ENCODE measurements at regions not wholly inside any gene's neighbourhood (a gene's known extent, or its start where the extent isn't known, plus 50 kb on each side); places are given as distances from the start of the nearest gene placed in this dataset.

DNA sequence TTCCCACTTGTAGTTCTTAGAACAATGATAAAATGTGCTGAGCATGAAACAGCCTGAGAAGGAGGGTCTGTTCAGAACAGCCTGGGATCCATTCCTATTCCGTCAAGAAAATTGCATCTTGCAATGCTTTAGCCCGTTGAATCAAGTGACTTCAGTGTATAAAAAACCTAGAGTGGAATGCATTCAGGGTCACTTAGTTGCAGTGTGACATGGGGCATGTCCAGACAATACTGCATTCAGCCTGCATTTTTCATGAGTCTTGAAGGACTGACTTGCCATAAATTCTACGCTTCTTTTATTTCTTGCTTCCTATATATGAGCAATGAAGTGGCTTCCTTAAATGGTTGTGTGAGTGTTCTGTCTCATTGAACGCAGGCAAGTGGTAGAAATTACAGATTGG is 758.3 kb upstream of the COBL start:
- Histone ChIP-seq H3K9me3 (no peaks in the 10 kb centered on the region), H3K27me3 (no peaks in the 10 kb centered on the region), H3K4me1 (no peaks in the 10 kb centered on the region), H3K4me3 (replicated peaks in 1 of 3) (no peak overlapping the region), H3K36me3 (no peaks in the 10 kb centered on the region), H3K27ac (no peak overlapping the region)
- 45 to 47% methylated on average over 4 of the region's 4 CpGs for WGBS, 2 donors
- TF ChIP-seq POLR2A (IDR thresholded peaks at IDR 0.05) (no peak), CTCF (IDR thresholded peaks at IDR 0.05) (no peak)
- no peak for DNase-seq
- intact Hi-C loops (cut with DNase I): no loop called here

DNA sequence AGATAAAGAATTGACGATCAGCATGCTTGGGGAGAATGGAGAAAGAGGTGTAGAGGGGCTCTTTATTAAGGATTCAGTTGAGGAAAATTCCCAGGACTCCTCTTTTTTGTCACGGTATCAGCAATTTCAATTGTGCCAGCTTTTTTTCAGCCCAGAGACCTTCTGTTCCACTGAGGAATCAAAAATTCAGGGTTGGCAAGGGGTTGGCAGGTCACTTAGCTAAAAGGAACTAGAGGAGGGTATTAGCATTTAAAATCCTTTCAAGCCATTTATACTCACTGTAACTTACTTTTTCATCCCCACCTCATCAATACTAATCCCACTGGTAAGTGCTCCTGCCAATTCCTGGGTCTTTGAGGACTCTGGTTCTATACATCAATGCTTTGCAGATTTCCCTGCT is 757.5 kb upstream of the COBL start:
- intact Hi-C loops (cut with DNase I): no loop called here
- Histone ChIP-seq H3K4me1 (no peaks in the 10 kb centered on the region), H3K9me3 (no peaks in the 10 kb centered on the region), H3K27me3 (no peaks in the 10 kb centered on the region), H3K27ac (no peak overlapping the region), H3K4me3 (replicated peaks in 1 of 3) (no peak overlapping the region), H3K36me3 (no peaks in the 10 kb centered on the region)
- 78 to 90% methylated on average over 2 of the region's 2 CpGs for WGBS, 2 donors
- no peak for DNase-seq
- TF ChIP-seq POLR2A (IDR thresholded peaks at IDR 0.05) (no peak), CTCF (IDR thresholded peaks at IDR 0.05) (no peak)

DNA sequence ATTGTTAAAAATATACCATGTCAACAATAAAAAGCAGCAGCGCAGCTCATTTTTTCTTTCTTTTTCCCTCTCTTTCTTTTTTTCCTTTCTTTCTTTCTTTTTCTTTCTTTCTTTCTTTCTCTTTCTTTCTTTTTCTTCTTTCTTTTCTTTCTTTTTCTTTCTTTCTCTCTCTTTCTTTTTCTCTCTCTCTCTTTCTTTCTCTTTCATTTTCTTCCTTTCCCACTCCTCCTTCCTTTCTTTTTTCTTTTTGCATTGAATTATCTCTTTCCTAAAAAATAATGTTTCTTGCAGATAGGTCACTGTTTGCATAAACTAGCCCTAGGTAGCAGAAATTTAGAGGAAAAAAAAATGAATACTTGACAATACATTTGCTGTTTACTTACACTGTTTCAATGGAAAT is 755.1 kb upstream of the COBL start:
- 56 to 94% methylated on average over 1 of the region's 1 CpG for WGBS, 2 donors
- H3K27ac ChIP-seq: no peak overlapping the region
- intact Hi-C loops (cut with DNase I): no loop called here

DNA sequence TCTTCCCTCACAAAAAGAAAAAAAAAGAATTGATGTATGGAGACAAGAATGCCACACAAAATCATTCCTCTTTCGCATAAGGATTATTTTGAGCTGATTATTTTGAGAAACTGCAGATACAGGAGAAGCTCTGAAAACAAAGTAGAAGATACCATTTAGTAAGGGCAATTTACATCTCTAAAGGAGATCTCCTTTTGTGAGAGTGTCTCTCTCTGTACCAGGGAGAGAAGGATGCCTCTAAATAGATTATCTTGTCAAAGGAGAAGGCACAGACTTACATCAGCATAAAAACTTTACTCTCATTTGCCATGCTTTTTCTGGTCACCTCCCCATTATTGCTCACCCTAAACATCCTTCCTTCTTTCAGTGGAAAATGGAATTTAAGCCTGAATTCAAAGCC is 747.9 kb upstream of the COBL start:
- intact Hi-C loops (cut with DNase I): no loop called here
- Histone ChIP-seq H3K4me3 (replicated peaks in 1 of 3) (no peak overlapping the region), H3K4me1 (no peaks in the 10 kb centered on the region), H3K36me3 (no peaks in the 10 kb centered on the region), H3K27me3 (no peaks in the 10 kb centered on the region), H3K9me3 (no peaks in the 10 kb centered on the region), H3K27ac (no peak overlapping the region)
- no peak for TF ChIP-seq CTCF (IDR thresholded peaks at IDR 0.05)
- no peak for TF ChIP-seq POLR2A (IDR thresholded peaks at IDR 0.05)
- no peak for DNase-seq
- WGBS, 2 donors: 80 to 91% methylated on average over 1 of the region's 1 CpG

More for the DNA sequence above, 755.1 kb upstream of the COBL start:
- no peak overlapping the region for H3K4me3 ChIP-seq (replicated peaks in 1 of 3)
- no peaks in the 10 kb centered on the region for H3K36me3 ChIP-seq
- H3K9me3 ChIP-seq: no peaks in the 10 kb centered on the region
- no peaks in the 10 kb centered on the region for H3K27me3 ChIP-seq
- DNase-seq: no peak
- no peaks in the 10 kb centered on the region for H3K4me1 ChIP-seq
- no peak for TF ChIP-seq CTCF (IDR thresholded peaks at IDR 0.05)
- no peak for TF ChIP-seq POLR2A (IDR thresholded peaks at IDR 0.05)

DNA sequence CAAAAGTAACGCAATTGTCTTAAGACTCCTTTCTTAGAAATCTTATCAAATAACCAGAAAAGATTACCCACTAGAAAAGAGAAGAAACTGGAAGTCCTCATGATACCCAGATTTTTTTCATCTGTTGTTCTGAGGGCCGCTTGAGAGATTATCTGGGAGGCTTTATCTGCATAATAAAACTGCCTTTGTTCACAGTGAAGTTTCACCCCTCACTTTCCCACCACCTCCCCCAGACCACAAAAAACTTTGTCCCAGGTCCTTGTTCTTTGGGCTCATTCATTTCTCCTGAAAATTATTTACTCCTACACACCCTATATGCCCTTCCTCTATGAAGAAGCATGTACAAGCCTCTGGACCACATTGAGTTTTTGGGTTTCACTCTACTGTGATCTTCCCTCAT is 745.1 kb upstream of the COBL start:
- H3K4me3 ChIP-seq (replicated peaks in 1 of 3): no peak overlapping the region
- H3K36me3 ChIP-seq: no peaks in the 10 kb centered on the region
- H3K27me3 ChIP-seq: no peaks in the 10 kb centered on the region
- no peaks in the 10 kb centered on the region for H3K9me3 ChIP-seq
- H3K27ac ChIP-seq: no peak overlapping the region
- no peak for DNase-seq
- no peak for TF ChIP-seq CTCF (IDR thresholded peaks at IDR 0.05)
- TF ChIP-seq POLR2A (IDR thresholded peaks at IDR 0.05): no peak
- no peaks in the 10 kb centered on the region for H3K4me1 ChIP-seq
- intact Hi-C loops (cut with DNase I): no loop called here
- WGBS, 2 donors: 80 to 86% methylated on average over 2 of the region's 2 CpGs

All from thyroid gland (tissue), 4 donors.